Astrocyte (in vitro differentiated cells and primary cell): ENCODE measurements at regions not wholly inside any gene's neighbourhood (a gene's known extent, or its start where the extent isn't known, plus 50 kb on each side); places are given as distances from the start of the nearest gene placed in this dataset.

ENCODE experiments used
- DNase-seq: peaks from one replicate; pipeline ENCODE4 v3.0.0-alpha.2; 2010; ENCODE audit warnings: low read depth
- FAIRE-seq: peaks from 2 replicates; lab custom pipeline; 2011; peaks lifted over from hg19 to GRCh38; lab: Jason Lieb, UNC
- H2AFZ ChIP-seq: 2 replicates; pipeline ENCODE4 v1.6.0; 2012; ENCODE audit warnings: low read depth, low read length, inconsistent platforms
- H3K27ac ChIP-seq: 2 replicates; pipeline ENCODE4 v1.5.1; 2011; ENCODE audit warnings: low read depth, low read length, inconsistent platforms
- H3K27me3 ChIP-seq: 2 replicates; pipeline ENCODE4 v1.6.0; 2011; ENCODE audit warnings: low read length, inconsistent platforms; ENCODE audit not compliant: insufficient read depth
- H3K36me3 ChIP-seq: 2 replicates; pipeline ENCODE4 v1.5.1; 2011; ENCODE audit warnings: low read length, inconsistent platforms; ENCODE audit not compliant: insufficient read depth
- H3K4me1 ChIP-seq: 2 replicates; pipeline ENCODE4 v1.5.1; 2011; ENCODE audit warnings: low read length, inconsistent platforms; ENCODE audit not compliant: insufficient read depth
- H3K4me2 ChIP-seq: 2 replicates; pipeline ENCODE4 v1.6.0; 2012; ENCODE audit warnings: low read length, inconsistent platforms
- H3K4me3 ChIP-seq: 2 replicates; pipeline ENCODE4 v1.5.1; 2011; ENCODE audit warnings: low read depth, mild to moderate bottlenecking, low read length, inconsistent platforms; ENCODE audit not compliant: insufficient read depth
- H3K79me2 ChIP-seq: 2 replicates; pipeline ENCODE4 v1.6.0; 2012; ENCODE audit warnings: mild to moderate bottlenecking, low read length, inconsistent platforms; ENCODE audit not compliant: insufficient read depth
- H3K9ac ChIP-seq: 2 replicates; pipeline ENCODE4 v1.6.0; 2012; ENCODE audit warnings: mild to moderate bottlenecking, low read length, inconsistent platforms
- H3K9me3 ChIP-seq: 2 replicates; pipeline ENCODE4 v1.5.1; 2012; ENCODE audit warnings: low read depth, mild to moderate bottlenecking, low read length, inconsistent platforms; ENCODE audit not compliant: insufficient read depth
- H4K20me1 ChIP-seq: 2 replicates; pipeline ENCODE4 v1.6.0; 2012; ENCODE audit warnings: low read length, inconsistent platforms; ENCODE audit not compliant: insufficient read depth
- H3K27ac Mint-ChIP-seq: one replicate; pipeline ENCODE4 v1.8.0; 2021; ENCODE audit warnings: mild to moderate bottlenecking, mixed read lengths; ENCODE audit not compliant: unreplicated experiment
- H3K27me3 Mint-ChIP-seq: one replicate; pipeline ENCODE4 v1.8.0; 2021; ENCODE audit warnings: low read depth, mixed read lengths; ENCODE audit not compliant: unreplicated experiment
- H3K36me3 Mint-ChIP-seq: one replicate; pipeline ENCODE4 v1.8.0; 2021; ENCODE audit warnings: low read depth, mixed read lengths; ENCODE audit not compliant: unreplicated experiment
- H3K4me1 Mint-ChIP-seq: one replicate; pipeline ENCODE4 v1.8.0; 2021; ENCODE audit warnings: low read depth, mixed read lengths; ENCODE audit not compliant: unreplicated experiment
- H3K4me3 Mint-ChIP-seq: one replicate; pipeline ENCODE4 v1.8.0; 2021; ENCODE audit warnings: mild to moderate bottlenecking, moderate library complexity, mixed read lengths; ENCODE audit not compliant: unreplicated experiment
- H3K9me3 Mint-ChIP-seq: one replicate; pipeline ENCODE4 v1.8.0; 2021; ENCODE audit warnings: mild to moderate bottlenecking, mixed read lengths; ENCODE audit not compliant: unreplicated experiment
- EZH2 ChIP-seq: IDR thresholded peaks from 2 replicates; pipeline ENCODE4 v1.6.1; 2012; ENCODE audit warnings: mild to moderate bottlenecking, low read length, inconsistent platforms; ENCODE audit not compliant: insufficient read depth
- TF ChIP-seq, protein P1 (sequence below): IDR thresholded peaks from 2 replicates; pipeline ENCODE4 v1.5.1; 2011; ENCODE audit warnings: low read depth, mild to moderate bottlenecking, inconsistent platforms, low read length, moderate library complexity; ENCODE audit not compliant: insufficient read depth

DNA sequence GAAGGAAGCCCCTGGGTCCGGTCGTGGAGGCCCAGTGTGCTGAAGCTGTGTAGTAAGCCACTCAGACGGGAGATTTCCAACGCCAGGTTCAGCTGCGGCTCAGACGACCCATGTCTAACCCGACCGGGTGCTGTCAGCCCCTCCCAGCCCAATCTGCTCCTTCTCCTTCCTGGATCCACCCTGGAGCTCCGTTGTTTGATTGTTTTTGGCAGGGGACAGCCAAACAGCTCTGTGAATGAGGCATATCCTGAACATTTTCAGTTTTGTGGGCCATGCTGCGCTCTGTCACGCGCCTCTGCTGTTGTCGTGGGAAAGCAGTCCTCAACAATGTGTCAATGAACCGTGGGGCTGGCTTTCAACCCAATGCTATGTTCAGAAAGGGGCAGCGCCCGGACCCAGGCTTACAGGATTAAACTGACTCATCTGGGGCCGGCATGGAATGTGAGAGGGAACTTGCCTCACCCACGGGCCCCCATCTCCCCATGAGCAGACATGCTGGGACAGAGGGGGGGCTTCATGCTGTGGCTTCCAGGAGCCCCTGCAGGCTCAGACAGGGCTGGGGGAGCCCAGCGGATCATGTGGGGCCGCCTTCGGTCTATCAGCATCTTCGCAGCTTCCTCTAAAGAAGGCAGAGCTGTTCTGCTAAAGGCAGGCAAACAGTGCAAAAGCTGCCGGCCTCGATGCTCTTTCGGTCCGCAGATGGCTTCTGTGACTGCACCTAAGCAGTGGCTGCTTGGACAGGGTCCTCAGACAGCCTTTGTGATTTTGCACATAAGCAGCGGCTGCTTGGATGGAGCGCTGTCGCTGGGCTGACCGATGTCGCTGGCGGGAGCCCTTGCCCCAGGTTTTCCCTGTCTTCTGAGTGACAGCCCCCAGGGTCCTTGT is 101.7 kb downstream of the RIPK4 start:
- H3K4me1 ChIP-seq: peaks cover 23% of the 10 kb centered on the region
- H3K9me3 Mint-ChIP-seq: peaks cover 3% of the 10 kb centered on the region
- H3K27ac Mint-ChIP-seq: no peak overlapping the region
- H3K9me3 ChIP-seq: no peaks in the 10 kb centered on the region
- no peaks in the 10 kb centered on the region for H3K27me3 ChIP-seq
- peak overlapping the region; percentile 56 for H3K9ac ChIP-seq
- H3K4me3 Mint-ChIP-seq: peak overlapping the region; percentile 4
- TF ChIP-seq, protein P1, sequence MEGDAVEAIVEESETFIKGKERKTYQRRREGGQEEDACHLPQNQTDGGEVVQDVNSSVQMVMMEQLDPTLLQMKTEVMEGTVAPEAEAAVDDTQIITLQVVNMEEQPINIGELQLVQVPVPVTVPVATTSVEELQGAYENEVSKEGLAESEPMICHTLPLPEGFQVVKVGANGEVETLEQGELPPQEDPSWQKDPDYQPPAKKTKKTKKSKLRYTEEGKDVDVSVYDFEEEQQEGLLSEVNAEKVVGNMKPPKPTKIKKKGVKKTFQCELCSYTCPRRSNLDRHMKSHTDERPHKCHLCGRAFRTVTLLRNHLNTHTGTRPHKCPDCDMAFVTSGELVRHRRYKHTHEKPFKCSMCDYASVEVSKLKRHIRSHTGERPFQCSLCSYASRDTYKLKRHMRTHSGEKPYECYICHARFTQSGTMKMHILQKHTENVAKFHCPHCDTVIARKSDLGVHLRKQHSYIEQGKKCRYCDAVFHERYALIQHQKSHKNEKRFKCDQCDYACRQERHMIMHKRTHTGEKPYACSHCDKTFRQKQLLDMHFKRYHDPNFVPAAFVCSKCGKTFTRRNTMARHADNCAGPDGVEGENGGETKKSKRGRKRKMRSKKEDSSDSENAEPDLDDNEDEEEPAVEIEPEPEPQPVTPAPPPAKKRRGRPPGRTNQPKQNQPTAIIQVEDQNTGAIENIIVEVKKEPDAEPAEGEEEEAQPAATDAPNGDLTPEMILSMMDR: no peak
- TF ChIP-seq EZH2: no peak
- peaks cover 14% of the 10 kb centered on the region for H3K4me1 Mint-ChIP-seq
- DNase-seq: peak; percentile 66
- H2AFZ ChIP-seq: peak overlapping the region; percentile 75
- no peaks in the 10 kb centered on the region for H4K20me1 ChIP-seq
- peak overlapping the region; percentile 62 for H3K4me2 ChIP-seq
- no peaks in the 10 kb centered on the region for H3K36me3 Mint-ChIP-seq
- peak overlapping the region; percentile 20 for H3K27ac ChIP-seq
- no peak for FAIRE-seq
- H3K4me3 ChIP-seq: no peak overlapping the region
- H3K36me3 ChIP-seq: no peaks in the 10 kb centered on the region
- H3K79me2 ChIP-seq: no peaks in the 10 kb centered on the region
- peaks cover 15% of the 10 kb centered on the region for H3K27me3 Mint-ChIP-seq

DNA sequence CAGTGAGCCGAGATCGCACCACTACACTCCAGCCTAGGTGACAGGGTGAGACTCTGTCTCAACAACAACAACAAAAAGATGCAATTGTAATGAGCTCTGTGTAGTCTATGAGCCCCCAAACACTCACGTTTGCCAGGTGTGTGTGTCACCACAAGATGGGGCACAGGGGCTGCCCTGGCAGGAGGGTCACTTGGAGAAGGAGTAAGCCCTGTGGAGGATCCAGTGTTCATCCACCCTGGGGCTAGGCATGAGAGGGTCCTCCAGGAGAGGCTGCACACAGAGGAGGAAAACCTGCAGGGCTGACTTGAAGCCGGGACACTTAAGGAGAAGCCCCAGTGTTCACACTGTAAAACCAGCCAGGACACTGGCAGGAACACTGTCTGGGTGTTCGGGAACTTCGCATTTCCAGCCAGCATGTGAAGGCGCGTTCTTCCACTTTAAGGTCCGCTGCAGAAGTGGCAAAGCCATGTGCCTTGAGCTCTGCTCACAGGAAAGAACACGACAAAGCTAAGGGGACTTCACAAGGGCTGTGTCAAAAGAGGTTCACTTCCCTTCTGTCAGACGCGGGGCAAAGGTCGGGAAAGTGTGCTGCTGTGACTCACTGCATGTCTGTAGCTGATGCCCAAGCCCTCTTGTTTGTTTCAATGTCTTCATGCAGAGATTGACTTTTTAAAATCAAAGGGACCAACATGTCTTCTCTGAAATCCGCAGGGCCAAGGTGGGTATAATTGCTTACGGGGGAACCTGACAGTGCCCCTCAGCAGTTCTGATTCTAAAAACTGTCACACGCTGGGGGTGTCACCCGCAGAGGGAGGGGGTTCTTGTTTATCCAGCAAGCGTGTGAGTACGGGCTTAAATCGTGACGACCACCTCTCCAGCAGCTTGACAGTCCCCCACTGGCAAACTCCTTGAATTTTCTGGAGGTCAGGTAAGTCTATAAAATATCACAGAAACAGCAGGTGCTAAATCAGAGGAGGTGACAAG is 102.8 kb downstream of the RIPK4 start:
- H3K9me3 Mint-ChIP-seq: peaks cover 3% of the 10 kb centered on the region
- no peak for DNase-seq
- Histone ChIP-seq H3K79me2 (no peaks in the 10 kb centered on the region), H4K20me1 (no peaks in the 10 kb centered on the region), H3K36me3 (no peaks in the 10 kb centered on the region), H3K4me2 (peak overlapping the region; percentile 62), H3K9me3 (no peaks in the 10 kb centered on the region), H3K27ac (peak overlapping the region; percentile 20), H3K9ac (peak overlapping the region; percentile 56), H3K4me1 (peaks cover 23% of the 10 kb centered on the region), H2AFZ (peak overlapping the region; percentile 75), H3K4me3 (no peak overlapping the region), H3K27me3 (no peaks in the 10 kb centered on the region)
- H3K4me3 Mint-ChIP-seq: peak overlapping the region; percentile 4
- H3K27me3 Mint-ChIP-seq: peaks cover 10% of the 10 kb centered on the region
- TF ChIP-seq EZH2: no peak
- TF ChIP-seq, protein P1: no peak
- peaks cover 14% of the 10 kb centered on the region for H3K4me1 Mint-ChIP-seq
- H3K36me3 Mint-ChIP-seq: no peaks in the 10 kb centered on the region
- H3K27ac Mint-ChIP-seq: no peak overlapping the region
- no peak for FAIRE-seq
